ENCODE measurements at regions not wholly inside any gene's neighbourhood (a gene's known extent, or its start where the extent isn't known, plus 50 kb on each side); places are given as distances from the start of the nearest gene placed in this dataset.

DNA sequence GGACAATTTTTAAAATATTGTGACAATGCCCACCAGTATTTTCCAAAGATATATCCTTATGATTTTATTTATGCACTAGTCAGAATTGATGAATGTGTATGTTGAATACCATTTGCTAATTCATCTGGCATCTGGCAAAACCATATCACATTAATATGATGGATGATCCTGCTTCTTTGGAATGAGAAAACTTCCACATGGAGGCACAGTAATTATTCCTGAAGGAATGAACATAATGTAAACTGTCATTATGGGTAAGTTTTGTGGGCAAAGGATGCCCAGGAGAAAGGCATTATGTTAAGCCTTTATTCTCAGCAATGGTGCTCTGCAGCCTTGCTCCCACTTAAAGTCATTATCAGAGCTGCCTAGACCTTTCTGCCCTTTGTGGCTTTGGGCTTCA is 113.0 kb upstream of the MME start (continued):
- no peak for TF ChIP-seq ATF6 (CRISPR knock-in tag; IDR thresholded peaks at IDR 0.05)
- no peak for TF ChIP-seq NR1H2 (CRISPR knock-in tag; IDR thresholded peaks at IDR 0.05)
- TF ChIP-seq MYBL2 (CRISPR knock-in tag; IDR thresholded peaks at IDR 0.05) = no peak
- no peak for TF ChIP-seq ZNF396 (CRISPR knock-in tag; IDR thresholded peaks at IDR 0.05; ENCODE audit: borderline replicate concordance)

- Mint-ChIP-seq H3K27me3 (ENCODE audit: low read depth) (no peaks in the 10 kb centered on the region), H3K27ac (no peak overlapping the region)
Observed at GRCh38 chr3:154956815-154957214, 123.3 kb upstream of the MME start.

DNA sequence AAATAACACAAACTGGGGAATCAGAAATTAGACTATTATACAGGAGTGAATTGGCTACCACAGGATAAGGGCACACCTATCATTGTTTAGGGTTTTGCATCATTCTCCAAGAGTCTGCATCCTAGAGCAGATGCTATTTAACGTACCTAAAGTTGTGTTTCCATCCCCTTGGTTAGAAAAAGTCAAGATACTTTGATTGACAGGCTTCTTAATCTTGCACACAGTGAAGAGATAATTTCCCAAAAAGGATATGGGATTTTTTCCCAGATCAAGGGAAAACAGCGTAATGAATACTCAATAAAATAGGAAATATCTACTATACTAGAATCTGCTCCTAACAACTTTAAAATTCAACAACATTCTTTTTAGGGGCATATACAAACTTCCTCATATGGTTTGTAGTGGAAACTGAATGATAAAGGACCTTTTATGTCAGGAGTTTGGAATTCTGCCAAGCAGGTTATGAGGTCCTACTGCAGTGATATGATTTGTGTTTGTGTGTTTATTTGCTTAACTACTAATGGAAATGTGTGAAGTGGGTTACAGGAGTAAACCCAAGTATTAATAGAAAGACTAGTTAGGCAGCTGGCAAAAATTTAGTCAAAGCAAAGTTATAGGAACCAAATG is 124.1 kb upstream of the MME start:
- POLR2A ChIA-PET = no interaction called here
- H3K27ac Mint-ChIP-seq = no peak overlapping the region
- no peaks in the 10 kb centered on the region for H3K27me3 Mint-ChIP-seq (ENCODE audit: low read depth)
- CTCF ChIA-PET = no interaction called here
- no peak for ATAC-seq
- TF ChIP-seq ZNF263 (CRISPR knock-in tag; IDR thresholded peaks at IDR 0.05; ENCODE audit: low read depth) = no peak
- TF ChIP-seq, protein P1, sequence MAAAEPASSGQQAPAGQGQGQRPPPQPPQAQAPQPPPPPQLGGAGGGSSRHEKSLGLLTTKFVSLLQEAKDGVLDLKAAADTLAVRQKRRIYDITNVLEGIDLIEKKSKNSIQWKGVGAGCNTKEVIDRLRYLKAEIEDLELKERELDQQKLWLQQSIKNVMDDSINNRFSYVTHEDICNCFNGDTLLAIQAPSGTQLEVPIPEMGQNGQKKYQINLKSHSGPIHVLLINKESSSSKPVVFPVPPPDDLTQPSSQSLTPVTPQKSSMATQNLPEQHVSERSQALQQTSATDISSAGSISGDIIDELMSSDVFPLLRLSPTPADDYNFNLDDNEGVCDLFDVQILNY (CRISPR knock-in tag; IDR thresholded peaks at IDR 0.05) = no peak
- no peak for TF ChIP-seq KAT7 (CRISPR knock-in tag; IDR thresholded peaks at IDR 0.05; ENCODE audit: borderline replicate concordance)
- no peak for TF ChIP-seq ZNF317 (CRISPR knock-in tag; IDR thresholded peaks at IDR 0.05; ENCODE audit: borderline replicate concordance, low read depth)
- no peak for TF ChIP-seq JUN (CRISPR knock-in tag; IDR thresholded peaks at IDR 0.05)
- TF ChIP-seq JAZF1 (CRISPR knock-in tag; IDR thresholded peaks at IDR 0.05) = no peak
- no peak for TF ChIP-seq SOX15 (CRISPR knock-in tag; IDR thresholded peaks at IDR 0.05)
- H3K9me3 Mint-ChIP-seq = peaks cover 21% of the 10 kb centered on the region
- DNase-seq (ENCODE audit: low spot score) = no peak
- no peak overlapping the region for H3K4me3 Mint-ChIP-seq
- no peaks in the 10 kb centered on the region for H3K4me1 Mint-ChIP-seq
- H3K36me3 Mint-ChIP-seq = 0 out of 2 replicates have a peak, but pooled peaks cover 6% of the 10 kb centered on the region

More at GRCh38 chr3:154956815-154957214, 123.3 kb upstream of the MME start:
- Mint-ChIP-seq H3K4me3 (no peak overlapping the region), H3K9me3 (peaks cover 15% of the 10 kb centered on the region), H3K4me1 (no peaks in the 10 kb centered on the region), H3K36me3 (0 out of 2 replicates have a peak, but pooled peaks cover 3% of the 10 kb centered on the region)
- no peak for TF ChIP-seq ZNF671 (CRISPR knock-in tag; IDR thresholded peaks at IDR 0.05)
- TF ChIP-seq, protein P2, sequence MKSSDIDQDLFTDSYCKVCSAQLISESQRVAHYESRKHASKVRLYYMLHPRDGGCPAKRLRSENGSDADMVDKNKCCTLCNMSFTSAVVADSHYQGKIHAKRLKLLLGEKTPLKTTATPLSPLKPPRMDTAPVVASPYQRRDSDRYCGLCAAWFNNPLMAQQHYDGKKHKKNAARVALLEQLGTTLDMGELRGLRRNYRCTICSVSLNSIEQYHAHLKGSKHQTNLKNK (CRISPR knock-in tag; IDR thresholded peaks at IDR 0.05) = no peak
- TF ChIP-seq ZNF138 (CRISPR knock-in tag; conservative IDR thresholded peaks at IDR 0.05) = no peak
- TF ChIP-seq, protein P3, sequence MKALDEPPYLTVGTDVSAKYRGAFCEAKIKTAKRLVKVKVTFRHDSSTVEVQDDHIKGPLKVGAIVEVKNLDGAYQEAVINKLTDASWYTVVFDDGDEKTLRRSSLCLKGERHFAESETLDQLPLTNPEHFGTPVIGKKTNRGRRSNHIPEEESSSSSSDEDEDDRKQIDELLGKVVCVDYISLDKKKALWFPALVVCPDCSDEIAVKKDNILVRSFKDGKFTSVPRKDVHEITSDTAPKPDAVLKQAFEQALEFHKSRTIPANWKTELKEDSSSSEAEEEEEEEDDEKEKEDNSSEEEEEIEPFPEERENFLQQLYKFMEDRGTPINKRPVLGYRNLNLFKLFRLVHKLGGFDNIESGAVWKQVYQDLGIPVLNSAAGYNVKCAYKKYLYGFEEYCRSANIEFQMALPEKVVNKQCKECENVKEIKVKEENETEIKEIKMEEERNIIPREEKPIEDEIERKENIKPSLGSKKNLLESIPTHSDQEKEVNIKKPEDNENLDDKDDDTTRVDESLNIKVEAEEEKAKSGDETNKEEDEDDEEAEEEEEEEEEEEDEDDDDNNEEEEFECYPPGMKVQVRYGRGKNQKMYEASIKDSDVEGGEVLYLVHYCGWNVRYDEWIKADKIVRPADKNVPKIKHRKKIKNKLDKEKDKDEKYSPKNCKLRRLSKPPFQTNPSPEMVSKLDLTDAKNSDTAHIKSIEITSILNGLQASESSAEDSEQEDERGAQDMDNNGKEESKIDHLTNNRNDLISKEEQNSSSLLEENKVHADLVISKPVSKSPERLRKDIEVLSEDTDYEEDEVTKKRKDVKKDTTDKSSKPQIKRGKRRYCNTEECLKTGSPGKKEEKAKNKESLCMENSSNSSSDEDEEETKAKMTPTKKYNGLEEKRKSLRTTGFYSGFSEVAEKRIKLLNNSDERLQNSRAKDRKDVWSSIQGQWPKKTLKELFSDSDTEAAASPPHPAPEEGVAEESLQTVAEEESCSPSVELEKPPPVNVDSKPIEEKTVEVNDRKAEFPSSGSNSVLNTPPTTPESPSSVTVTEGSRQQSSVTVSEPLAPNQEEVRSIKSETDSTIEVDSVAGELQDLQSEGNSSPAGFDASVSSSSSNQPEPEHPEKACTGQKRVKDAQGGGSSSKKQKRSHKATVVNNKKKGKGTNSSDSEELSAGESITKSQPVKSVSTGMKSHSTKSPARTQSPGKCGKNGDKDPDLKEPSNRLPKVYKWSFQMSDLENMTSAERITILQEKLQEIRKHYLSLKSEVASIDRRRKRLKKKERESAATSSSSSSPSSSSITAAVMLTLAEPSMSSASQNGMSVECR (CRISPR knock-in tag; IDR thresholded peaks at IDR 0.05; ENCODE audit: borderline replicate concordance) = no peak
- no peak for TF ChIP-seq ZNF232 (CRISPR knock-in tag; IDR thresholded peaks at IDR 0.05)
- no peak for TF ChIP-seq MXD4 (CRISPR knock-in tag; IDR thresholded peaks at IDR 0.05; ENCODE audit: borderline replicate concordance)
- no peak for TF ChIP-seq MYBL2 (CRISPR knock-in tag; IDR thresholded peaks at IDR 0.05)
- no peak for TF ChIP-seq HMGA2 (CRISPR knock-in tag; IDR thresholded peaks at IDR 0.05)
- CTCF ChIA-PET = no interaction called here
- DNase-seq (ENCODE audit: low spot score) (no peak), ATAC-seq (no peak)
- POLR2A ChIA-PET = no interaction called here

Data from WTC11 (cell line).